Mammary epithelial cell (primary cell): ENCODE measurements at regions not wholly inside any gene's neighbourhood (a gene's known extent, or its start where the extent isn't known, plus 50 kb on each side); places are given as distances from the start of the nearest gene placed in this dataset.

Experiments used
- CTCF ChIP-seq, 2 donors: IDR thresholded peaks in 1 of 2; conservative IDR thresholded peaks in 1 of 2; 2 replicates each; pipeline ENCODE4 v1.5.1; 2011 to 2012; ENCODE audit warnings: inconsistent platforms in 2 of 2, low read length in 2 of 2, mild to moderate bottlenecking in 2 of 2, control low read depth in 1 of 2, low read depth in 1 of 2; ENCODE audit not compliant: insufficient read depth in 1 of 2; ENCODE audit errors: extremely low read depth in 1 of 2
- EZH2 ChIP-seq: IDR thresholded peaks from 2 replicates; pipeline ENCODE4 v1.6.1; 2012; ENCODE audit warnings: low read length, inconsistent platforms, borderline replicate concordance

DNA sequence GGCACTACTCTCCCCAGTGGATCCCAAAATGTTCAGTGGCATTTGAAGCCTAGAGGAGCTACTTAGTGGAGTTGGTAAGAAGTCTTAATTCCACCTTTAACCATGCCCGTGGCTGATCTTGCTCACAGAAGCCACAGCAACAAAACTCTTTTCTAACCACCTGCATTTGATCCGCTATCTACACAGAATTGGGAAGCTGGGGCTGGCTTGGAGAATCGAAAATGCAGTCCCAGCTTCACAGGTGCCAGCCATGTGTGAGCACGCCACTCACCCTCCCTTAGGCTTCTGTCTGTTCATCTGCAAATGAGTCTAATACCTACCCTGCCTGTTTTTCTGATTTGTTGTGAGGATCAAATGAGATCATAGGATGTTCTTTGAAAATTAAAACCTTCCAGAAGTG is 182.6 kb downstream of the BCL11A start:
- TF ChIP-seq CTCF (conservative IDR thresholded peaks at IDR 0.05 in 1 of 2, IDR thresholded peaks at IDR 0.05 in 1 of 2; ENCODE audit: extremely low read depth in 1 of 2, insufficient read depth in 1 of 2, low read depth in 1 of 2, low read length in 2 of 2), result no peak
- no peak for TF ChIP-seq EZH2
